ENCODE measurements at regions not wholly inside any gene's neighbourhood (a gene's known extent, or its start where the extent isn't known, plus 50 kb on each side); places are given as distances from the start of the nearest gene placed in this dataset.
"Not testable (repeated sequence)": the region's sequence is repeated elsewhere in the genome, so short reads cannot be mapped to it uniquely, and the experiment has no call there.

DNA sequence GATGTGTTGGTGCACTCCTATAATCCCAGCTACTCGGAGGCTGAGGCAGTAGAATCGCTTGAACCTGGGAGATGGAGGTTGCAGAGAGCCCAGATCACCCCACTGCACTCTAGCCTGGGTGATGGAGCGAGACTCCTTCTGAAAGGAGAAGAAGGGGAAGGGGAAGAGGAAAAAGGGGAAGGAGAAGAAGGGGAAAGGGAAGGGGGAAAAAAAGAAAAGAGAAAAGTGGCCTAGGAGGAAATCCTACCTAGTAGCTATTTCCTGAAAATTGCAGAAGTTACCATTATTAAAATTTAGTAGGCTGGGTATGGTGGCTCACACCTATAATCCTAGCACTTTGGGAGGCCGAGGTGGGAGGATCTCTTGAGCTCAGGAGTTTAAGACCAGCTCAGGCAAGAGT lies 67.4 kb downstream of the ARRDC3 start:
- no peak for DNase-seq (ENCODE audit: low read depth in 2 of 2)

DNA sequence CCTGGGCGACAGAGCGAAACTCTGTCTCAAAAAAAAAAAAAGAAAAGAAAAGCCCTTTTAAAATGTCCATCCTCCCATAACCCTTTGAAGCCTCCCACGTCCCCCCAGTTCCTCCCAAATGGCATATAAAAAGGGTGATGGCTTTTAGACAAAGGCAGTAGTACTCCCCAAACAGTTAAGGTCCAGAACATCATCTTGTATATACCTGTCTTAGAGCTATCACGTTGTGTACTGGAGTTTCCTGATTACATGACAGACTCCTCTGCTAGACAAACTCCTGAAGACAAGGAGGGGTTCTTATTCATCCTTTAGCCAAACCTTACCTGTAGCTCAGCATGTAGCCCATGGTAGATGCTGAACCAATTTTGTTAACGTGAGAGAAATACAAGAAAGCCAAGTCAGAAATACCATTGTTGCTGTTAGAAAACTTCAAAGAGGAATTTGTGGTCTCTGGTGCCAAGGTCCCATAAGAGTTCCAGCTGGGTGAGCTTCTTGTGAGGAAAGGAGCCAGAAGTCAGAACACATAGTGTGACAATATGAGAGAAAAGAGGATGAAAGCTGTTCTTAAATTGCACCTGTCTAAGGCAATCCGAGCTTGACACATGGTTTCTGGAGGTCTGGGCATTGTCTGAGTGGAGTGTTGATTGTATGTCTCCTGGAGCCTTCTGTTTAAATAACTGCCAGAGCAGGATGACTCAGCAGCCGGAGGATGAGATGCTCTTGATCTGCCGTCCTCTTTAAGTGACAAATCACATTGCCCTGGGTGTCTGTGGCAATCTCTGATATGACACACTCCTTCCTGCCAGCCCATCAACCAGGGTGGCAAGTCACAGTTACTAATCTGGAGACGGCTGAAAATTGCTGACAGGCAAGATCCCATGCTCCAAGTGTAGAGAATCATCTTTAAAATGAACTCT lies 69.1 kb downstream of the ARRDC3 start:
- DNase-seq (ENCODE audit: low read depth in 2 of 2), result peak; percentile 66 to 79

DNA sequence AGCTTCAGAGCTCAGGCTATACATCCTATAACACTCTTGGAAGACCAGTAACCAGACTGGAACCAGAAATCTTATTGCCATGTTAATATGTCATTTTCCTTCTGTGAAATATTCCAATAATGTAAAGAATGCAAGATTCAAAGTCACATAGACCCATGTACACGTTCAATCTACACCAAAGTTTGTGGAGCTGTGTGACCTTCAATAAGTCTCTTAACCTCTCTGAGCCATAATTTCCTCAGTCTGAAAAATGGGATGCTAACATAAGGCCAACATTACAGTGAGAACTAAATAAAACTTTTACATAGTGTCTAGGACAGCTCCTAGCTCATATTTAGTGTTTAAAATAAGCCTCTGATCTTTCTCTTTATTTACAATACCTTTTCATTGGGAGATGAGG lies 70.4 kb downstream of the ARRDC3 start:
- no peak for DNase-seq (ENCODE audit: low read depth in 2 of 2)

DNA sequence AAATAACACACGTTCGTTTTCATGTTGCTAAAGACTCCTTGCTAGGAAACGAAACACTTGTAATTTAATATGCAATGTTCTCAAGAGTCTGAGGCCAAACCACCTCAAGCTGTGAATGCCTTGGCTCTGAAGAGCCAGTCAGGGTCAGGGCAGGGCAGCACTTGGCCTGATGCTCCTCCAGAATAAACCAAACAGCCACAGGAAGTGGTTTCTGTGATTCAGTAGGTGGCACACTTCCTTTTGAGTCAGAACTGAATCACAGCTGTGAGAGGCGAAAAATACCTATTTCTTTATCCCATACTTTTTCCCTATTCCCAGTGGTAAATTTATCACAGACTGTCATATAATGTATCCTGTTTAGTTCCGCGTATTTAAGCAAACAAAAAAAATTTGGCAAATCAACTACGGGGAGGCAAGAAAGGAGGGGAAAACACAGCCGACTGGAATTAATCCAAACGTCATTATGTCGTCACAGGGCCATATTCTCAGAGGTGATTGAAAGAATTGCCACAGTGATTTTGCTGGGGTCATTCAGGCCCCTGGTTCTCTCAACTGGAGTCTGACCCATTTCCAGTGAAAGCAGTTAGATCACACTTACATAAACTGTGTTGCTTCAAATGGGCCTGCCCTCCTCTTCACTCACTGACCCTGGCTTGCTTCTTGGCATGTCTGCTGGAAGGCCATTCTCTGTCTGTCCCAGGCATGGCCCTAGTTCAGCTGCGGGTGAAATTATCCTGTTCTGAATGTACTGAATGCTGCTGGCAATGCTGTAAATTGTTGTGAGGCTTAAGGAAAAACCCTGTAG lies 71.2 kb downstream of the ARRDC3 start:
- DNase-seq (ENCODE audit: low read depth in 2 of 2), result peak; percentile 53 to 58

DNA sequence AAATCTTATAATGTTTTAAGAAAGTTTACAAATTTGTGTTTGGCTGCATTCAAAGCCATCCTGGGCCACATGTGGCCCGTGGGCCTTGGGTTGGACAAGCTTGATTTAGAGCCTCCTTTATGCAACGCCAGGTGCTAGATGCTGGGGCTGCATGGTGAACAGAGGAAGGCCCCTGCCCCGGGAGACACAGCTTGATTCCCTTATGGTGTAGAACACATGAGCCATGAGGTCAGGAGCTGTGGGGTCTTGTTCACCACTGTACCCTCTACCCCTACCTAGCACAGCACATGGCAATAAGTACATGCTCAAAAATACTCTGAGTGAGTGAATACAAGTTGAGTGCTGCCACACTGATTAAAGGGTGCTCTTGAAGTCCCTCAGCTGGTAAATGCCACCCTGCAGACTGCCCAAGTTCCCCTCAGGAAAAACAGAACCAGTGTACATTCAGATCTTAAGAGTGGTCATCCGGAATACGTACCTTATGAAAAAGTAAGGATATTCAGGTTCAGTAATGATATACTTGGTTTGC lies 71.9 kb downstream of the ARRDC3 start:
- DNase-seq (ENCODE audit: low read depth in 2 of 2), result no peak

DNA sequence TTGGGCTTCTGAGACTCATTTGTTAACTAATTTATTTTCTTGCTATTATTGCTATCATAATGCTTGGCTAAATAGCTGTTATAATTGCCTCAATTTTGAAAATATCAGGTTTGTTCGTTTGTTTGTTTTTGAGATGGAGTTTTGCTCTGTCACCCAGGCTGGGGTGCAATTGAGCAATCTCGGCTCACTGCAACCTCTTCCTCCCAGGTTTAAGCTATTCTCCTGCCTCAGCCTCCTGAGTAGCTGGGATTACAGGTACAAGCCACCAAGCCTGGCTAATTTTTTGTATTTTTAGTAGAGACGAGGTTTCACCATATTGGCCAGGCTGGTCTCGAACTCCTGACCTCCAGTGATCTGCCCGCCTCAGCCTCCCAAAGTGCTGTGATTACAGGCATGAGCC lies 75.0 kb downstream of the ARRDC3 start:
- not testable (repeated sequence) for DNase-seq (ENCODE audit: low read depth in 2 of 2)

DNA sequence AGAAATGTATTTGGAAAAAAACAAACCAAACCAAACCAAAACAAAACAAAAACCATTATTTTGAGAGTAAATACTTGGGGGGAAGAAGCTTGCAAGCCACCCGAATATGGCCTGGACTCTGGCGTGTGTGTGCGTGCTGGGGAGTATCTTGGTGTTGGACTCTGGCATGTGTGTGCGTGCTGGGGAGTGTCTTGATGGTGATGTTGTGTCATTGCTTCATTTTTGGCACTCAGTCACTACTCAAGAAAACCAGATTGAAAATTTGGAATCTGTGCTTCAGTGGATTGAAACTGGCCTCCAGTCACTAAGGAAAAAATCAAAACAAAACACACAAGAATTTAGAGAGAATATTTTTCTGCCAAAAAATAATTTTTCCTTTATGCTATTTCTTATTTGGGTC lies 76.1 kb downstream of the ARRDC3 start:
- no peak for DNase-seq (ENCODE audit: low read depth in 2 of 2)

DNA sequence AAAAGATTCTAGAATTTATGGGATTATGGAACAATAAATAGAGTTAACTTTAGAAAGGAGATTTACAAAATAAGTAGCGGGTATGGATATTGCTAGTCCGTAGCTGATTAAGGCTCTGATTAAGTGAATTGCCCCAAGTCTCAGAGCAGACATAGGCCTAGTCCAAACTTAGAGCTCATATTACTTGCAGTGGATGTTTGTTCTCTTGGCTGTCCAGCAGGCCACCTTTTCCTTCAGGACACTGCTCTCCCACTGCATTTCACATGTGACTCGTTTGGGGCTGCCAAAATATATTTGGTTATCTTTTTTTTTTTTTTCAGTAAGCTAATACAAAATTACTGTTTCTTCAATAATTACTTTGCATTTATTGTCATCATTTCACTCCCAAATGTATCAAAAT lies 76.6 kb downstream of the ARRDC3 start:
- no peak for DNase-seq (ENCODE audit: low read depth in 2 of 2)

DNA sequence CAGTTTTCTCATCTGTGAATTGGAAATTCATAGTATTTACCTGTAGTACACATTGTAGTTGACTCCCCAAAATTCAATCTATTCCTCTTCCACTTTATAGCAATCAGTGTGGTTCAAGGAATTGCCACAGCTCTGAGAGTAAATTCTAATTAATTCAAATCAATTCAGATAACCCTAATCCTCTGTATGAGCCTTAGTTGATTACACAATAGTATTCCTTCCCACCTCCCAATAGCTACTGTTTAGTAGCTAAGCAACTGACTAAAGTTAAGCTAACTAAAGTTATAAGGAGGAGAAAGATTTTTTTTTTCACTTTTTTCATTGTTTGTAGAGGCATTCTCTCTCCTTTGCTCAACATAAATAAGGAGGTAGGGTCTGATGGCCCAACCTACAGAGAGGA lies 77.5 kb downstream of the ARRDC3 start:
- DNase-seq (ENCODE audit: low read depth in 2 of 2), result no peak

DNA sequence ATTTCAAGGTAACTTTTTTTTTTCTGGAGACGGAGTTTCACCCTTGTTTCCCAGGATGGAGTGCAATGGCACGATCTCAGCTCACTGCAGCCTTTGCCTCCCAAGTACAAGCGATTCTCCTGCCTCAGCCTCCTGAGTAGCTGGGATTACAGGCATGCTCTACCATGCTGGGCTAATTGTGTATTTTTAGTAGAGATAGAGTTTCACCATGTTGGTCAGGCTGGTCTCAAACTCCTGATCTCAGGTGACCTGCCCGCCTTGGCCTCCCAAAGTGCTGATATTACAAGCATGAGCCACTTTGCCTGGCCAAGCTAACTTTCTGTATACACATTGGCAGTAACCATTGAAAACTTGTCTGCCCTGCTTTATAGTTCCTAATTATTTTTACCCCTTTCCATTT lies 79.1 kb downstream of the ARRDC3 start:
- DNase-seq (ENCODE audit: low read depth in 2 of 2), result not testable (repeated sequence)

DNA sequence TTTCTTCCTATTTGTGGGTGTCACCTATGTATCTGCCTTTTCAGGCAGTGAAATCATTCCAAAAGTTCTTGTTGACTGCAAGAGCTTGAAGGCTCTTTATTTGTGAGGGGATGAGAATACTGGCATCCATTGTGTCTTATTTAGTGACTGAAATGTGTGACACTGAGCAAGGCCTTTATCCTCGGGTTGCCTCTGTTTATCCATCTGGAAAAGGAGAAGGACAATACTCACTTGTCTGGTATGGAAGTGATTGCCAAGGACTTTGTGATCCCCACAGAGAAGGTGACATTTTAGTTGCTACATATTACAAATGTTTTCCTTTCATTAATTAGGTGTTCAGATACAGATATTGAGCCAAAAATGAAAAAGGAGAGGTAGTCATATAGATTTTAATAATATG lies 80.2 kb downstream of the ARRDC3 start:
- no peak for DNase-seq (ENCODE audit: low read depth in 2 of 2)

DNA sequence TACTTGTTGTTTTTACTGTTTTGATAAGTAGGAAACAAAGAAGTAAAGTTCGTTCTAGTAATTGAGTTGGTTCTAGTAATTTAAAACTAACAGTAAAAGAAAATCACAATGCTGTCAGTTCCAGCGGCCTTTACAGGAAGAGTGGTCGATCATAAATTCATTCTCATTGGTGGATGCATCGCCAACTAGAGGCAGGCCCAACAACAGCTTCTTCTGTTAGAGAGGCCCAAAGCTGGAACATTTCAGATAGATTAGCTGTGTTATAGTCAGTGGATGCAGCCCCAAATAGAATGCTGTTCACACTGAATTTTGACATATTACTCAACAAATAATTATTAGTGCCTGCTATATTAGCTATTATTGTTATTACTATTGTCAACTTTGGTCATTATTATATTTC lies 80.8 kb downstream of the ARRDC3 start:
- no peak for DNase-seq (ENCODE audit: low read depth in 2 of 2)

DNA sequence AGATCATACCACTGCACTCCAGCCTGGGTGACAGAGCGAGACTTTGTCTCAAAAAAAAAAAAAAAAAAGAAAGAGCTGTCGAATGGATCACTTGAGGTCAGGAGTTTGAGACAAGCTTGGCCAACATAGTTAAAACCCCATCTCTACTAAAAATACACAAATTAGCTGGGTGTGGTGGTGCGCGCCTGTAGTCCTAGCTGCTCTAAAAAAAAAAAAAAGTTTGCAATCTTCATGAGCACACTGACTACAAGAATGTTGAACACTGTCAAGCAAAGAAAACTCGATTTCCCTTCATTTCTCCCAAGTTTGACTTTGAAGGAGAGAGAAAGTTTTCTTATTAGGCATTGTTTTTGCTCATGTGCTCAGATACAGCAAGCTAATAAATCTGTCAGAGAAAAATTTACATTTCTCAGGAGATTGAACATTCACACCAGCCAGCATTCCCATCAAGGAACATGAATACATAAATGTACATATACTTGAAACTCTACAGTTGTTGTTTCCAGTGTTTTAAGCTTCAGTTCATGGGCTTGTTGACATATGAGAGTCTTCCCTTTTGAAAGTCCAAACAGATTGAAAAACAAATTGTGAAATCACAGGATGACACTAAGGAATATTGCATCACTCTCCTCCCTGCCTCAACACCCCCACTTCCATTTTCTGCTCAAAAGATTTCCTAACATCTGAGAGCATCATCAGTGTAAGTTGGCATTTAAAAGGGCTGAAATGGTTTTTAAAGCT lies 81.8 kb downstream of the ARRDC3 start:
- no peak for DNase-seq (ENCODE audit: low read depth in 2 of 2)

DNA sequence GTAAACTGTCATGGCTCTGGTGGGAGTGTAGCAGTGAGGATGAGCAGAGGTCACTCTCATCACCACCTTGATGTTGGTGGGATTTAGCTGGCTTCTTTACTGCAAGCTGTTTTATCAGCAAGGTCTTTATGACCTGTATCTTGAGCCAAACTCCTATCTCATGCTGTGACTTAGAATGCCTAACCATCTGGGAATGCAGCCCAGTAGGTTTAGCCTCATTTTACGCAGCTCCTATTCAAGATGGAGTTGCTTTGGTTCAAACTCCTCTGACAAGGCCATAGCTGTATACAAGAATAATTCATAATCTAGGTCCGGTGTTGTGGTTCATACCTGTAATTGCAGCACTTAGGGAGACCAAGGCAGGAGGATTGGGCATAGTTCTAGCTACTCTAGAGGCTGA lies 85.1 kb downstream of the ARRDC3 start:
- DNase-seq (ENCODE audit: low read depth in 2 of 2), result no peak

DNA sequence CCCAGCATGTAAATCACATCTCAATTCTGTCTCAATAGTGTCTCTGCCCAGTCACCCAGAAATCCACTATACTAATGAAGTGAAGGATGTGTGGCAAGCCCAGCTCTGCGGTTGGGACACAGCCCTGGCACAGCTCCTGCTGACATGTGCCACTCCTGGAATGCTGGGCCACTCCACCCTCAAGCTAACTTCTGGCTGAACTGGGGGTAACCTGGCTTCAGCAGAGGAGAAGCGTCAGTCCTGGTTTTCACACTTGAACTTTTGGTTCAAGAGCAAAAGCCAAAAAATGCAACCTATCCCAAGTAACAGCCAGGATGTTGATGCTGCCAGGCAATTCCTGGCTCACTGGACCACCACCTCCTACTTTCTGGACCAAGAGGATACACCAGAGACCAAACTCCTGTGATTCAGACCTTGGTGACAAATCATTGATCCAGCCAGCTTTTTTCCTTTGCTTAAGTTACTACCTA lies 86.4 kb downstream of the ARRDC3 start:
- DNase-seq (ENCODE audit: low read depth in 2 of 2), result no peak

DNA sequence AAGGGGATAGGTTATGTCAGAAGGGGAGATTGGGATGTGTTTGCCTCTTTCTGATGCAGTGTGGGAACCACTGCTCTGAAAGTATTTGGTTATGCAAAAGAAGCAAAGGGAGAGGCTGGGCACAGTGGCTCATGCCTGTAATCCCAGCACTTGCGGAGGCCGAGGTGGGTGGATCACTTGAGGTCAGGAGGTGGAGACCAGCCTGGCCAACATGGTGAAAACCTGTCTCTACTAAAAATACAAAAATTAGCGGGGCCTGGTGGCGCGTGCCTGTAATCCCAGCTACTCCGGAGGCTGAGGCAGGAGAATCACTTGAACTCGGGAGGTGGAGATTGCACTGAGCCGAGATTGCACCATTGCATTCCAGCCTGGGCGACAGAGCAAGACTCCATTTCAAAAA lies 87.0 kb downstream of the ARRDC3 start:
- not testable (repeated sequence) for DNase-seq (ENCODE audit: low read depth in 2 of 2)

DNA sequence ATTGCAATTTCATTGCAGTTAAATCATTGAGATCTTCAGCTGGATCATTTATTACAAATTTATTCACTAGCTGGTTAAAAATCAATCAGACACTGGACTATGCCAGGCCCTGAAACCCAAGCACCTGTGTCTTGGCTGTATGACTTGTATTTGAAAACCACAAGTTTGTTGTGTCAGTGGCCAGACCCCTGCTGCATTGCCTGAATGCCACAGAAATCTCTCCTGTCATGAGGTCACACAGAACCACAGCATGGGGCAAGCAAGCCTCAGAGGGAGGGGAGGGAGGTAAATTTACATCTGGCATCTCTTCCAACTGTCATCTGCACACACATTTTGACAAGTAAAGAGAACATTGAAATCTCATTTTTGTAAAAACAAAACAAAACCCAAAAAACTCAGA lies 90.0 kb downstream of the ARRDC3 start:
- DNase-seq (ENCODE audit: low read depth in 2 of 2), result no peak

DNA sequence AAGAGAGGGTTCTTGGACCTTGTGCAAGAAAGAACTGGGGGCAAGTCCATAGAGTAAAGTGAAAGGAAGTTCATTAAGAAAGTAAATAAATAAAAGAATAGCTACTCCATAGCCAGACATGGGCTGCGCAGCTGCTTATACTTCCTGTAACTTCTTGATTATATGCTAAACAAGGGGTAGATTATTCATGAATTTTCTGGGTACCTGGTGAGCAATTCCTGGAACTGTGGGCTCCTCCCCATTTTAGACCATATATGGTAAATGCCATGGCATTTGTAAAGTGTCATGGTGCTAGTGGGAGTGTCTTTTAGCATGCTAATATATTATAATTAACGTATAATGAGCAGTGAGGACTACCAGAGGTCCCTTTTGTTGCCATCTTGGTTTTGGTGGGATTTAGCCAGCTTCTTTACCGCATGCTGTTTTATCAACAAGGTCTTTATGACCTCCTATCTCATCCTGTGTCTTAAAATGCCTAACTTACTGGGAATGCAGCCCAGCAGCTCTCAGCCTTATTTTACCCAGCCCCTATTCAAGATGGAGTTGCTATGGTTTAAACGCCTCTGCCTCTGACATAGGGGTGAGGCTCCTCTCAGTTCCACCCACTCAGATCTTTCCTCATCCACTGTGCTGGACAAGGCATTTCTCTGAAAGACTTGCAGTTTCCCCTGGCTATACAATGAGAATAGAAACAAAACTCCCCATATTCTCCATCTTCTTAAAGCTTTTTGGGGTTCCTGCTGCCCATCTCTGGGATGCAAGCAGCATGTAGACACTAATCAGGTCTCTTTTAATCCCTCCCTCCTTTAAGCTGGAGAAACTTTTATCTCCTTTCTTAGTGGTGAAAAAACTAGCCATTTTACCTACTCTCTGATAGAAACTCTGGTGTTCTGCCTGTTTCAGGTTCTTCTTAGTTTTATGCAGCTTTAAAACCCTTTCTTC lies 91.2 kb downstream of the ARRDC3 start:
- DNase-seq (ENCODE audit: low read depth in 2 of 2), result no peak

DNA sequence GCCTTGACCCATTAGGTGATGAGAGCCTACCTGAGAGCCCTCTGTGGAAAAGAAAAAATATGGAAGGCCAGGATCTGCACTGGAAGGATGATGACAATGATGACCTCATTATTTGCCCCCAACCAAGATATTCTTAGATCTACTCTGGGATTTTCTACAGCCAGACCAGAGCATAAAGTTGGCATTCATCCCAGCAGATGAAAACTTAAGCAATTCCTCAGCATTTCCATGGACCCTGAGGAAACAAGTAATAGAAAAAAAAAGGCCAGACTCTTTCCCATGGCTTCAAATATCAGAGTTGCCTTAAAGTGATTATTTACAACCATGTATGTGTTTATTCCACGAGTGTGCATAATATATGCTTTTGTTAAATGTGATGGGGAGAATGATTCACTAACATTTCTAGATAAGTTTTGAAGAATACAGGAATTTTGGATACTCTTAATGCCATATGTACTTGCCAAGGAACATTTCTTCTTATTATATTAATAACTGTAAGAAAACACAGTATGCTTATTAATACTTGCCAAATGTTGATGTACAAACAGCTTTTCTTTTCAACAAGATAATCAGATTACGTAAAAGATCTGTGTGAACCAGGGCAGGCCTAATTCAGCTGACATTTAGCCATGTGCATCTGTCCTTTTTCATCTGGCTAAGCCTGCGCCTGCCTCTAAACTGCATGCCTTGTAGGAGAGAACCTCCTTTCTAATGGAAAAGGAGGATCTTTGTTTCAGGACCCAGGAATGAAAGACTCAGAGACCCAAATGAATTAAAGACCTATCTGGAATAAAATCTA lies 94.8 kb downstream of the ARRDC3 start:
- DNase-seq (ENCODE audit: low read depth in 2 of 2), result no peak

DNA sequence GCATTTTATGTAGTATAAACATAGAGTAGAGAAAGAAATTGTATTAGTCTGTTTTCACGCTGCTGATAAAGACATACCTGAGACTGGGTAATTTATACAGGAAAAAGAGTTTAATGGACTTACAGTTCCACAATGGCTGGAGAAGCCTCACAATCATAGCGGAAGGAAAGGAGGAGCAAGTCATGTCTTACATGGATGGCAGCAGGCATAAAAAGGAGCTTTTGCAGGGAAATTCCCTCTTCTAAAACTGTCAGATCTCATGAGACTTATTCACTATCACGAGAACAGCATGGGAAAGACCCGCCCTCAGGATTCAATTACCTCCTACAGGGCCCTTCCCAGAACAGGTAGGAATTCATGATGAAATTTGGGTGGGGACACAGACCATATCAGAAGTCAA lies 98.1 kb downstream of the ARRDC3 start:
- not testable (repeated sequence) for DNase-seq (ENCODE audit: low read depth in 2 of 2)

All from stimulated activated CD8-positive, alpha-beta memory T cell treated with anti-CD3 and anti-CD28 coated beads, Interleukin-15, amount 100 ng/mL, for 48 hours (primary cell).